ENCODE measurements at regions not wholly inside any gene's neighbourhood (a gene's known extent, or its start where the extent isn't known, plus 50 kb on each side); places are given as distances from the start of the nearest gene placed in this dataset.

GRCh38 chr14:57080691-57081090 lies 188.0 kb downstream of the EXOC5 start:
- no peak for TF ChIP-seq CTCF (IDR thresholded peaks at IDR 0.05)
- TF ChIP-seq POLR2A (IDR thresholded peaks at IDR 0.05): no peak
- no peak for TF ChIP-seq POLR2AphosphoS5 (IDR thresholded peaks at IDR 0.05)
